ENCODE measurements at regions not wholly inside any gene's neighbourhood (a gene's known extent, or its start where the extent isn't known, plus 50 kb on each side); places are given as distances from the start of the nearest gene placed in this dataset.

DNA sequence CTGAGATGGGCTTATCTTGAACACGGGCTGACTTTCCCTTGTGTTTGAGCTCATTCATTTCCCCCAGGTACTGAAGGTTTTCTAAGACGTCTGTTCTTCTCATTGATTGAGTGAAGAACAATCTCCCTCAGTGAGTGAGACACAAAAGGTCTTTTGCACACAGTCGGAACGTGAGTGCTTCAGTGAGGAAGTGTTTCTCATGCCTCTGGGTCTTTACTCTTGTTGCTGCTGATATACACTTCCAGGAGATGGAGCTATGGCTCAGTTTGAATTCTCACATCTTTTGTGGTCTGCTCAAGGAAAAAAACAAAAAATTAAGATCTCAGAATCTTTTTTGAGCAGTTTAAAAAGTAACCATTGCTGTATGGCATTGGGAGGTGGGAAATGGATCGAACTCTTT is 981.9 kb upstream of the TENM3 start:
- TF ChIP-seq, protein P1, sequence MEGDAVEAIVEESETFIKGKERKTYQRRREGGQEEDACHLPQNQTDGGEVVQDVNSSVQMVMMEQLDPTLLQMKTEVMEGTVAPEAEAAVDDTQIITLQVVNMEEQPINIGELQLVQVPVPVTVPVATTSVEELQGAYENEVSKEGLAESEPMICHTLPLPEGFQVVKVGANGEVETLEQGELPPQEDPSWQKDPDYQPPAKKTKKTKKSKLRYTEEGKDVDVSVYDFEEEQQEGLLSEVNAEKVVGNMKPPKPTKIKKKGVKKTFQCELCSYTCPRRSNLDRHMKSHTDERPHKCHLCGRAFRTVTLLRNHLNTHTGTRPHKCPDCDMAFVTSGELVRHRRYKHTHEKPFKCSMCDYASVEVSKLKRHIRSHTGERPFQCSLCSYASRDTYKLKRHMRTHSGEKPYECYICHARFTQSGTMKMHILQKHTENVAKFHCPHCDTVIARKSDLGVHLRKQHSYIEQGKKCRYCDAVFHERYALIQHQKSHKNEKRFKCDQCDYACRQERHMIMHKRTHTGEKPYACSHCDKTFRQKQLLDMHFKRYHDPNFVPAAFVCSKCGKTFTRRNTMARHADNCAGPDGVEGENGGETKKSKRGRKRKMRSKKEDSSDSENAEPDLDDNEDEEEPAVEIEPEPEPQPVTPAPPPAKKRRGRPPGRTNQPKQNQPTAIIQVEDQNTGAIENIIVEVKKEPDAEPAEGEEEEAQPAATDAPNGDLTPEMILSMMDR (conservative IDR thresholded peaks at IDR 0.05; ENCODE audit: low read depth, low read length): 0 out of 2 replicates have a peak, but pooled peaks have one; percentile 30
- TF ChIP-seq EZH2 (IDR thresholded peaks at IDR 0.05; ENCODE audit: borderline replicate concordance, low read depth, low read length, poor library complexity, severe bottlenecking): no peak
